Umbilical cord (tissue), 1 donor: ENCODE measurements at regions not wholly inside any gene's neighbourhood (a gene's known extent, or its start where the extent isn't known, plus 50 kb on each side); places are given as distances from the start of the nearest gene placed in this dataset.
A peak's percentile ranks its signal among the peaks of the same experiment; 100 is the strongest.

Experiments
- DNase-seq: peaks from one replicate; pipeline ENCODE4 v3.0.0-alpha.2; 2015; ENCODE audit warnings: low spot score

- DNase-seq = no peak
Measured at GRCh38 chr2:187934692-187935091, 357.0 kb upstream of the GULP1 start.

GRCh38 chr2:187935126-187935525, 356.5 kb upstream of the GULP1 start:
- no peak for DNase-seq

GRCh38 chr2:187936228-187936627, 355.4 kb upstream of the GULP1 start:
- DNase-seq = no peak

- DNase-seq = no peak
Measured at GRCh38 chr2:187939180-187939579, 352.5 kb upstream of the GULP1 start.

GRCh38 chr2:187942876-187943275, 348.8 kb upstream of the GULP1 start:
- no peak for DNase-seq

GRCh38 chr2:187943772-187944369, 347.8 kb upstream of the GULP1 start:
- no peak for DNase-seq

- no peak for DNase-seq
Measured at GRCh38 chr2:187949859-187950258, 341.8 kb upstream of the GULP1 start.

GRCh38 chr2:187951470-187952218, 340.0 kb upstream of the GULP1 start:
- no peak for DNase-seq

- no peak for DNase-seq
Measured at GRCh38 chr2:187956906-187957534, 334.7 kb upstream of the GULP1 start.

- no peak for DNase-seq
Measured at GRCh38 chr2:187959821-187960220, 331.9 kb upstream of the GULP1 start.

- DNase-seq = no peak
Measured at GRCh38 chr2:187962538-187962937, 329.1 kb upstream of the GULP1 start.

- DNase-seq = no peak
Measured at GRCh38 chr2:187964746-187965145, 326.9 kb upstream of the GULP1 start.

- DNase-seq = no peak
Measured at GRCh38 chr2:187966924-187967323, 324.8 kb upstream of the GULP1 start.

GRCh38 chr2:187971893-187972292, 319.8 kb upstream of the GULP1 start:
- no peak for DNase-seq

- DNase-seq = no peak
Measured at GRCh38 chr2:187976259-187976985, 315.3 kb upstream of the GULP1 start.

GRCh38 chr2:187976986-187977333, 314.7 kb upstream of the GULP1 start:
- DNase-seq = no peak

GRCh38 chr2:187978356-187978755, 313.3 kb upstream of the GULP1 start:
- no peak for DNase-seq

GRCh38 chr2:187982668-187983067, 309.0 kb upstream of the GULP1 start:
- peak; percentile 17 for DNase-seq

GRCh38 chr2:187985195-187985594, 306.5 kb upstream of the GULP1 start:
- no peak for DNase-seq

- DNase-seq = no peak
Measured at GRCh38 chr2:187985923-187986322, 305.8 kb upstream of the GULP1 start.

GRCh38 chr2:187986390-187987105, 305.1 kb upstream of the GULP1 start:
- DNase-seq = peak; percentile 42

- DNase-seq = no peak
Measured at GRCh38 chr2:187988348-187988747, 303.3 kb upstream of the GULP1 start.
